GM19023 (cell line): ENCODE measurements at regions not wholly inside any gene's neighbourhood (a gene's known extent, or its start where the extent isn't known, plus 50 kb on each side); places are given as distances from the start of the nearest gene placed in this dataset.

Experiments used
- ATAC-seq: cut with Tn5 transposase; IDR thresholded peaks from one replicate; pipeline ENCODE4 v1.9.1; 2021; ENCODE audit warnings: mild to moderate bottlenecking, moderate library complexity; ENCODE audit not compliant: unreplicated experiment

GRCh38 chr5:3734632-3735031, 139.0 kb downstream of the IRX1 start:
- no peak for ATAC-seq

- ATAC-seq = no peak
Measured at GRCh38 chr5:3736466-3736865, 140.8 kb downstream of the IRX1 start.

- ATAC-seq = no peak
Measured at GRCh38 chr5:3736926-3737325, 141.3 kb downstream of the IRX1 start.

- no peak for ATAC-seq
Measured at GRCh38 chr5:3738919-3739318, 143.3 kb downstream of the IRX1 start.

GRCh38 chr5:3740546-3741373, 145.1 kb downstream of the IRX1 start:
- ATAC-seq = no peak

- ATAC-seq = no peak
Measured at GRCh38 chr5:3741374-3741770, 145.7 kb downstream of the IRX1 start.

GRCh38 chr5:3742750-3743149, 147.1 kb downstream of the IRX1 start:
- ATAC-seq = no peak

GRCh38 chr5:3751846-3752245, 156.2 kb downstream of the IRX1 start:
- ATAC-seq = no peak

GRCh38 chr5:3778000-3778550, 182.4 kb downstream of the IRX1 start:
- ATAC-seq = no peak

GRCh38 chr5:3778945-3779344, 183.3 kb downstream of the IRX1 start:
- no peak for ATAC-seq

- no peak for ATAC-seq
Measured at GRCh38 chr5:3780278-3780677, 184.6 kb downstream of the IRX1 start.

GRCh38 chr5:3780907-3781306, 185.3 kb downstream of the IRX1 start:
- no peak for ATAC-seq

GRCh38 chr5:3784854-3785253, 189.2 kb downstream of the IRX1 start:
- ATAC-seq = no peak

- no peak for ATAC-seq
Measured at GRCh38 chr5:3786165-3786564, 190.5 kb downstream of the IRX1 start.

GRCh38 chr5:3786891-3787430, 191.3 kb downstream of the IRX1 start:
- no peak for ATAC-seq

GRCh38 chr5:3787604-3788003, 192.0 kb downstream of the IRX1 start:
- no peak for ATAC-seq

GRCh38 chr5:3789519-3790193, 194.0 kb downstream of the IRX1 start:
- no peak for ATAC-seq

- ATAC-seq = no peak
Measured at GRCh38 chr5:3793162-3793561, 197.5 kb downstream of the IRX1 start.

- ATAC-seq = no peak
Measured at GRCh38 chr5:3794611-3795010, 199.0 kb downstream of the IRX1 start.

GRCh38 chr5:3796736-3797135, 201.1 kb downstream of the IRX1 start:
- no peak for ATAC-seq

GRCh38 chr5:3801967-3802366, 206.3 kb downstream of the IRX1 start:
- ATAC-seq = no peak

GRCh38 chr5:3809455-3809854, 213.8 kb downstream of the IRX1 start:
- ATAC-seq = no peak
